ENCODE measurements at regions not wholly inside any gene's neighbourhood (a gene's known extent, or its start where the extent isn't known, plus 50 kb on each side); places are given as distances from the start of the nearest gene placed in this dataset.

DNA sequence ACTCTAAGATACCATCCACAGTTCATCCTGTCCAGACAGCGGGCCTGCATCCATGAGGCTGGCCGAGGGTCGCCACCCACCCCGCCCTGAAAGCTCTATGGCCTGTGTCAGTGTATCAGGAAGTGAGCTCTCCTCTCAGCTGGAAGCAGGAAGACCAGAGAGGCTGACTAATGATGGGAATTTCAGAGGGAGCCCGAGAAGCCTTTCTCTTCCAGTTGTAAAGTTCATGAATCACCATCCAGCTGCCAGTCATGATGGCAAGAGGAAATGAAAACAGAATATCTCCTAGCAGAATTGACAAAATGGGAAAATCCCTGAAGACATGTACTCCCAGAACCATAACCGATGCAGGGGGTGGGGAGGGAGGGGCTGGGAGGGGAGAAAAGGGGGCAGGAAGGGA lies 109.6 kb upstream of the RPS6KA2 start (continued):
- no peak for TF ChIP-seq MEF2D (CRISPR knock-in tag; IDR thresholded peaks at IDR 0.05)
- no peak for TF ChIP-seq ZC3H13 (CRISPR knock-in tag; IDR thresholded peaks at IDR 0.05)
- TF ChIP-seq SAP130 (CRISPR knock-in tag; IDR thresholded peaks at IDR 0.05; ENCODE audit: low read depth) = no peak
- TF ChIP-seq, protein P1, sequence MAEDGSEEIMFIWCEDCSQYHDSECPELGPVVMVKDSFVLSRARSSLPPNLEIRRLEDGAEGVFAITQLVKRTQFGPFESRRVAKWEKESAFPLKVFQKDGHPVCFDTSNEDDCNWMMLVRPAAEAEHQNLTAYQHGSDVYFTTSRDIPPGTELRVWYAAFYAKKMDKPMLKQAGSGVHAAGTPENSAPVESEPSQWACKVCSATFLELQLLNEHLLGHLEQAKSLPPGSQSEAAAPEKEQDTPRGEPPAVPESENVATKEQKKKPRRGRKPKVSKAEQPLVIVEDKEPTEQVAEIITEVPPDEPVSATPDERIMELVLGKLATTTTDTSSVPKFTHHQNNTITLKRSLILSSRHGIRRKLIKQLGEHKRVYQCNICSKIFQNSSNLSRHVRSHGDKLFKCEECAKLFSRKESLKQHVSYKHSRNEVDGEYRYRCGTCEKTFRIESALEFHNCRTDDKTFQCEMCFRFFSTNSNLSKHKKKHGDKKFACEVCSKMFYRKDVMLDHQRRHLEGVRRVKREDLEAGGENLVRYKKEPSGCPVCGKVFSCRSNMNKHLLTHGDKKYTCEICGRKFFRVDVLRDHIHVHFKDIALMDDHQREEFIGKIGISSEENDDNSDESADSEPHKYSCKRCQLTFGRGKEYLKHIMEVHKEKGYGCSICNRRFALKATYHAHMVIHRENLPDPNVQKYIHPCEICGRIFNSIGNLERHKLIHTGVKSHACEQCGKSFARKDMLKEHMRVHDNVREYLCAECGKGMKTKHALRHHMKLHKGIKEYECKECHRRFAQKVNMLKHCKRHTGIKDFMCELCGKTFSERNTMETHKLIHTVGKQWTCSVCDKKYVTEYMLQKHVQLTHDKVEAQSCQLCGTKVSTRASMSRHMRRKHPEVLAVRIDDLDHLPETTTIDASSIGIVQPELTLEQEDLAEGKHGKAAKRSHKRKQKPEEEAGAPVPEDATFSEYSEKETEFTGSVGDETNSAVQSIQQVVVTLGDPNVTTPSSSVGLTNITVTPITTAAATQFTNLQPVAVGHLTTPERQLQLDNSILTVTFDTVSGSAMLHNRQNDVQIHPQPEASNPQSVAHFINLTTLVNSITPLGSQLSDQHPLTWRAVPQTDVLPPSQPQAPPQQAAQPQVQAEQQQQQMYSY (CRISPR knock-in tag; IDR thresholded peaks at IDR 0.05) = no peak
- TF ChIP-seq ZNF777 (CRISPR knock-in tag; IDR thresholded peaks at IDR 0.05) = no peak

DNA sequence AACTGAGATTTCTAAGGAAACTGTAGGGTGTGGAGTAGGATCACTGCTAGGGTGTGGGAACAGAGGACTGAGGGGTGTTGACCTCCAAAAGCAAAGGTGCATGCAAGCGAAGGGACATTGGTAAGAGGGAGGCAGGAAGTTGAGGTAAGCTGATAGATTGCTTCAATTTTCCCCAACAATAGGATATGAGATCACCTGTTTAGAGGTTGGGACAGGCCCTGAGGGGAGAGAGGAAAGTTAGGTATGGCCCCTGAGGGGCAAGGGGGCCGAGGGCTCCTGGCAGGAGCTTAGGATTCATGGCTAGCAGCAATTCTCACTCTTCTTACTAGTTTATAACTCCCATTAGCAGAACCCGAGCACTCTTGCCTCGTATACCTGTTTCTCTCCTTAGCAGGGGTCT lies 106.8 kb upstream of the RPS6KA2 start:
- POLR2A ChIA-PET = no interaction called here
- no peaks in the 10 kb centered on the region for H4K20me1 ChIP-seq (ENCODE audit: insufficient read depth, low read length)
- FAIRE-seq (no peak), ATAC-seq (no peak), DNase-seq (ENCODE audit: low spot score) (no peak)
- H3K9me3 ChIP-seq (ENCODE audit: low read length) = no peaks in the 10 kb centered on the region
- WGBS (ENCODE audit: low lambda C conversion rate) = 25% methylated on average over 4 of the region's 4 CpGs
- H3K36me3 ChIP-seq (replicated peaks in 1 of 2; ENCODE audit: control insufficient read depth in 1 of 2, insufficient read depth in 2 of 2, low read length in 2 of 2) = no peaks in the 10 kb centered on the region
- H3K27ac ChIP-seq (ENCODE audit: extremely low read length, insufficient read depth, low read length) = no peak overlapping the region
- CTCF ChIA-PET (ENCODE audit: low intra/inter-chr PET ratio, low total read pairs) = no interaction called here
- in situ Hi-C loops (cut with HindIII; ENCODE audit: extremely low pct_ligation_motif_present, low pct_unique_long_range_greater_than_20kb) = no loop called here
- H3K4me1 ChIP-seq (ENCODE audit: insufficient read depth, low read length) = no peaks in the 10 kb centered on the region
- no peak overlapping the region for H3K9ac ChIP-seq (ENCODE audit: insufficient read depth, low read depth, low read length)
- no peak overlapping the region for H3K4me3 ChIP-seq (replicated peaks in 1 of 3; ENCODE audit: insufficient read depth in 1 of 3, low read depth in 2 of 3, low read length in 3 of 3)
- H3K79me2 ChIP-seq (ENCODE audit: insufficient read depth, low read length) = no peaks in the 10 kb centered on the region
- BruUV-seq (replicated peaks) = no TSS peak
- H3K27me3 ChIP-seq (ENCODE audit: control insufficient read depth in 1 of 2, insufficient read depth in 2 of 2, low read length in 2 of 2) = peaks cover 3 to 49% of the 10 kb centered on the region in 2 experiments; a peak in 3 of 5 replicates
- intact Hi-C loops (cut with micrococcal nuclease; ENCODE audit: unreplicated experiment) = no loop called here
- no peak overlapping the region for H2AFZ ChIP-seq (ENCODE audit: low read length)
- H3K4me2 ChIP-seq (ENCODE audit: low read depth, low read length) = no peak overlapping the region
- no peak for TF ChIP-seq PLRG1 (conservative IDR thresholded peaks at IDR 0.05)
- no peak for TF ChIP-seq ZFP36L2 (CRISPR knock-in tag; IDR thresholded peaks at IDR 0.05)
- TF ChIP-seq, protein P2, sequence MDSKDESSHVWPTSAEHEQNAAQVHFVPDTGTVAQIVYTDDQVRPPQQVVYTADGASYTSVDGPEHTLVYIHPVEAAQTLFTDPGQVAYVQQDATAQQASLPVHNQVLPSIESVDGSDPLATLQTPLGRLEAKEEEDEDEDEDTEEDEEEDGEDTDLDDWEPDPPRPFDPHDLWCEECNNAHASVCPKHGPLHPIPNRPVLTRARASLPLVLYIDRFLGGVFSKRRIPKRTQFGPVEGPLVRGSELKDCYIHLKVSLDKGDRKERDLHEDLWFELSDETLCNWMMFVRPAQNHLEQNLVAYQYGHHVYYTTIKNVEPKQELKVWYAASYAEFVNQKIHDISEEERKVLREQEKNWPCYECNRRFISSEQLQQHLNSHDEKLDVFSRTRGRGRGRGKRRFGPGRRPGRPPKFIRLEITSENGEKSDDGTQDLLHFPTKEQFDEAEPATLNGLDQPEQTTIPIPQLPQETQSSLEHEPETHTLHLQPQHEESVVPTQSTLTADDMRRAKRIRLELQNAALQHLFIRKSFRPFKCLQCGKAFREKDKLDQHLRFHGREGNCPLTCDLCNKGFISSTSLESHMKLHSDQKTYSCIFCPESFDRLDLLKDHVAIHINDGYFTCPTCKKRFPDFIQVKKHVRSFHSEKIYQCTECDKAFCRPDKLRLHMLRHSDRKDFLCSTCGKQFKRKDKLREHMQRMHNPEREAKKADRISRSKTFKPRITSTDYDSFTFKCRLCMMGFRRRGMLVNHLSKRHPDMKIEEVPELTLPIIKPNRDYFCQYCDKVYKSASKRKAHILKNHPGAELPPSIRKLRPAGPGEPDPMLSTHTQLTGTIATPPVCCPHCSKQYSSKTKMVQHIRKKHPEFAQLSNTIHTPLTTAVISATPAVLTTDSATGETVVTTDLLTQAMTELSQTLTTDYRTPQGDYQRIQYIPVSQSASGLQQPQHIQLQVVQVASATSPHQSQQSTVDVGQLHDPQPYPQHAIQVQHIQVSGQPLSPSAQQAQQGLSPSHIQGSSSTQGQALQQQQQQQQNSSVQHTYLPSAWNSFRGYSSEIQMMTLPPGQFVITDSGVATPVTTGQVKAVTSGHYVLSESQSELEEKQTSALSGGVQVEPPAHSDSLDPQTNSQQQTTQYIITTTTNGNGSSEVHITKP (CRISPR knock-in tag; IDR thresholded peaks at IDR 0.05; ENCODE audit: low read depth) = no peak
- TF ChIP-seq ZNF652 (CRISPR knock-in tag; IDR thresholded peaks at IDR 0.05; ENCODE audit: borderline replicate concordance, low read depth) = no peak
- TF ChIP-seq NFE2L1 (CRISPR knock-in tag; IDR thresholded peaks at IDR 0.05; ENCODE audit: borderline replicate concordance) = no peak
- TF ChIP-seq ARID2 (CRISPR knock-in tag; IDR thresholded peaks at IDR 0.05; ENCODE audit: borderline replicate concordance) = no peak
- TF ChIP-seq TAF1 (CRISPR knock-in tag; IDR thresholded peaks at IDR 0.05) = no peak
- no peak for TF ChIP-seq ZNF205 (CRISPR knock-in tag; IDR thresholded peaks at IDR 0.05)
- no peak for TF ChIP-seq MXD4 (CRISPR knock-in tag; IDR thresholded peaks at IDR 0.05)
- no peak for TF ChIP-seq ZNF607 (CRISPR knock-in tag; IDR thresholded peaks at IDR 0.05; ENCODE audit: borderline replicate concordance)
- no peak for TF ChIP-seq NR2C2 (CRISPR knock-in tag; IDR thresholded peaks at IDR 0.05; ENCODE audit: borderline replicate concordance)
- TF ChIP-seq ZNF562 (CRISPR knock-in tag; IDR thresholded peaks at IDR 0.05; ENCODE audit: borderline replicate concordance) = no peak
- no peak for TF ChIP-seq ZNF773 (CRISPR knock-in tag; IDR thresholded peaks at IDR 0.05; ENCODE audit: borderline replicate concordance)
- no peak for TF ChIP-seq ZNF629 (CRISPR knock-in tag; conservative IDR thresholded peaks at IDR 0.05)
- TF ChIP-seq SIX1 (CRISPR knock-in tag; IDR thresholded peaks at IDR 0.05; ENCODE audit: borderline replicate concordance) = no peak

Data from HepG2 (cell line).